PFSK-1 (cell line): ENCODE measurements at regions not wholly inside any gene's neighbourhood (a gene's known extent, or its start where the extent isn't known, plus 50 kb on each side); places are given as distances from the start of the nearest gene placed in this dataset.

ENCODE experiments used
- FOXP2 ChIP-seq: optimal IDR thresholded peaks from 2 replicates; pipeline ENCODE3; 2011; ENCODE audit warnings: borderline replicate concordance, control low read depth, inconsistent platforms; ENCODE audit not compliant: insufficient read depth; ENCODE audit errors: extremely low read length, extremely low read depth
- POLR2AphosphoS5 ChIP-seq: IDR thresholded peaks from 2 replicates; pipeline ENCODE4 v1.6.1; 2012; ENCODE audit warnings: low read depth, mild to moderate bottlenecking, control low read depth, low read length, moderate library complexity
- SIN3A ChIP-seq: IDR thresholded peaks from 2 replicates; pipeline ENCODE4 v1.6.1; 2012; ENCODE audit warnings: mild to moderate bottlenecking, low read length, moderate library complexity, borderline replicate concordance; ENCODE audit not compliant: insufficient read depth
- TAF1 ChIP-seq: IDR thresholded peaks from 2 replicates; pipeline ENCODE4 v1.6.1; 2012; ENCODE audit warnings: low read length, control low read depth, borderline replicate concordance; ENCODE audit not compliant: insufficient read depth
- TF ChIP-seq, protein P1 (sequence below), 2 experiments: IDR thresholded peaks; 2 replicates each; pipeline versions ENCODE4 v1.6.1 to v1.8.0; 2011 to 2012; ENCODE audit warnings: low read depth in 2 of 2, low read length in 2 of 2, control low read depth in 1 of 2, inconsistent platforms in 1 of 2, mild to moderate bottlenecking in 1 of 2, moderate library complexity in 1 of 2; ENCODE audit not compliant: insufficient read depth in 1 of 2

DNA sequence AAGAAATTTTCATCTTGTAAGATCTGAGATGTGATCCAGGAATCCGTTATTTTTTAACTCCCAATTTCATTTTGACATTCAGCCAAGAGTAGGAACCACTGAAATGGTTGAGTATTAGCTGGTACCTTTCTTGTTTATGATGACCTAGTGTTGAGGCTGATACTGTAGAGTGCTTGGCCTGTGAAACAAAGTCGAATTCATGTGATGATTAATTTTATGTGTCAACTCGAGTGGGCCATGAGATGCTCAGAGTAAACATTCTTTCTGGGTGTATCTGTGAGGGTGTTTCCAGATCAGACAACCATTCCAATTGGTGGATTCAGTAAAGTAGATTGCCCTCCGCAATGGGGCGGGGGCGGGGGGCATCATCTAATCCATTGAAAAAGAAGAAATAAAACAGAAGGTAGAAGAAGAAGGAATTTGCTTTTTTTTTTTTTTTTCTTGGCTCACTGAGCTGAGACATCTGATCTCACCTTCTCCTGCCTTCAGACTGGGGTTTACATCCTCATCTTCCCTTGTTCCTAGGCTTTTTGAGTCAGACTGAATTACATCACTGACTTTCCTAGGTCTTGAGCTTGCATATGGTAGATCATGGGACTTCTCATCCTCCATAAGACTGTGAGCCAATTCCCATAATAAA lies 264.6 kb upstream of the KCNJ16 start:
- no peak for TF ChIP-seq FOXP2
- TF ChIP-seq, protein P1, sequence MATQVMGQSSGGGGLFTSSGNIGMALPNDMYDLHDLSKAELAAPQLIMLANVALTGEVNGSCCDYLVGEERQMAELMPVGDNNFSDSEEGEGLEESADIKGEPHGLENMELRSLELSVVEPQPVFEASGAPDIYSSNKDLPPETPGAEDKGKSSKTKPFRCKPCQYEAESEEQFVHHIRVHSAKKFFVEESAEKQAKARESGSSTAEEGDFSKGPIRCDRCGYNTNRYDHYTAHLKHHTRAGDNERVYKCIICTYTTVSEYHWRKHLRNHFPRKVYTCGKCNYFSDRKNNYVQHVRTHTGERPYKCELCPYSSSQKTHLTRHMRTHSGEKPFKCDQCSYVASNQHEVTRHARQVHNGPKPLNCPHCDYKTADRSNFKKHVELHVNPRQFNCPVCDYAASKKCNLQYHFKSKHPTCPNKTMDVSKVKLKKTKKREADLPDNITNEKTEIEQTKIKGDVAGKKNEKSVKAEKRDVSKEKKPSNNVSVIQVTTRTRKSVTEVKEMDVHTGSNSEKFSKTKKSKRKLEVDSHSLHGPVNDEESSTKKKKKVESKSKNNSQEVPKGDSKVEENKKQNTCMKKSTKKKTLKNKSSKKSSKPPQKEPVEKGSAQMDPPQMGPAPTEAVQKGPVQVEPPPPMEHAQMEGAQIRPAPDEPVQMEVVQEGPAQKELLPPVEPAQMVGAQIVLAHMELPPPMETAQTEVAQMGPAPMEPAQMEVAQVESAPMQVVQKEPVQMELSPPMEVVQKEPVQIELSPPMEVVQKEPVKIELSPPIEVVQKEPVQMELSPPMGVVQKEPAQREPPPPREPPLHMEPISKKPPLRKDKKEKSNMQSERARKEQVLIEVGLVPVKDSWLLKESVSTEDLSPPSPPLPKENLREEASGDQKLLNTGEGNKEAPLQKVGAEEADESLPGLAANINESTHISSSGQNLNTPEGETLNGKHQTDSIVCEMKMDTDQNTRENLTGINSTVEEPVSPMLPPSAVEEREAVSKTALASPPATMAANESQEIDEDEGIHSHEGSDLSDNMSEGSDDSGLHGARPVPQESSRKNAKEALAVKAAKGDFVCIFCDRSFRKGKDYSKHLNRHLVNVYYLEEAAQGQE (IDR thresholded peaks at IDR 0.05; ENCODE audit: insufficient read depth in 1 of 2, low read depth in 2 of 2, low read length in 2 of 2) = no peak
- TF ChIP-seq SIN3A = no peak
- no peak for TF ChIP-seq TAF1
- no peak for TF ChIP-seq POLR2AphosphoS5

- TF ChIP-seq POLR2AphosphoS5 = no peak
- TF ChIP-seq SIN3A = no peak
- TF ChIP-seq, protein P1 (IDR thresholded peaks at IDR 0.05; ENCODE audit: insufficient read depth in 1 of 2, low read depth in 2 of 2, low read length in 2 of 2) = no peak
- no peak for TF ChIP-seq FOXP2
- no peak for TF ChIP-seq TAF1
Measured at GRCh38 chr17:69812240-69812837, 262.7 kb upstream of the KCNJ16 start.

- TF ChIP-seq TAF1 = no peak
- TF ChIP-seq POLR2AphosphoS5 = no peak
Measured at GRCh38 chr17:69814031-69814430, 261.0 kb upstream of the KCNJ16 start.

- TF ChIP-seq, protein P1 (IDR thresholded peaks at IDR 0.05; ENCODE audit: insufficient read depth in 1 of 2, low read depth in 2 of 2, low read length in 2 of 2) = no peak
- no peak for TF ChIP-seq TAF1
- TF ChIP-seq SIN3A = no peak
- no peak for TF ChIP-seq FOXP2
- no peak for TF ChIP-seq POLR2AphosphoS5
Measured at GRCh38 chr17:69815406-69815805, 259.6 kb upstream of the KCNJ16 start.

GRCh38 chr17:69818467-69818866 lies 256.6 kb upstream of the KCNJ16 start:
- TF ChIP-seq SIN3A (no peak), POLR2AphosphoS5 (no peak), FOXP2 (no peak)
- TF ChIP-seq, protein P1 (IDR thresholded peaks at IDR 0.05; ENCODE audit: insufficient read depth in 1 of 2, low read depth in 2 of 2, low read length in 2 of 2) = no peak
